ENCODE measurements at regions not wholly inside any gene's neighbourhood (a gene's known extent, or its start where the extent isn't known, plus 50 kb on each side); places are given as distances from the start of the nearest gene placed in this dataset.

DNA sequence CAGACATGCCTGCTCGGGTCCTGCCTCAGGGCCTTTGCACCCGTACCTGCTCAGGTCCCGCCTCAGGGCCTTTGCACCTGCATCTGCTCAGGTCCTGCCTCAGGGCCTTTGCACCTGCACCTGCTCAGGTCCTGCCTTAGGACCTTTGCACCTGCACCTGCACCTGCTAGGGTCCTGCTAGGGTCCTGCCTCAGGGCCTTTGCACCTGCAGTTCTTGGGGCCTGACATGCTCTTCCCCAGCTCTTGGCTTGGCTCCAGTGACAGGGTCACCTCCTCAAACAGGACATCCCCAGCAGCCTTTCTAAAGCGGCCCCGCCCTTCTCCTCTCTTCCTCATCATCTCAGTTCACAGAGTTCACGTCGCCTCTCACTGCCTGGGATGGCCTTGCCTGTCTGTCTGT, 54.9 kb upstream of the NCOR2 start:
- TF ChIP-seq, protein P1, sequence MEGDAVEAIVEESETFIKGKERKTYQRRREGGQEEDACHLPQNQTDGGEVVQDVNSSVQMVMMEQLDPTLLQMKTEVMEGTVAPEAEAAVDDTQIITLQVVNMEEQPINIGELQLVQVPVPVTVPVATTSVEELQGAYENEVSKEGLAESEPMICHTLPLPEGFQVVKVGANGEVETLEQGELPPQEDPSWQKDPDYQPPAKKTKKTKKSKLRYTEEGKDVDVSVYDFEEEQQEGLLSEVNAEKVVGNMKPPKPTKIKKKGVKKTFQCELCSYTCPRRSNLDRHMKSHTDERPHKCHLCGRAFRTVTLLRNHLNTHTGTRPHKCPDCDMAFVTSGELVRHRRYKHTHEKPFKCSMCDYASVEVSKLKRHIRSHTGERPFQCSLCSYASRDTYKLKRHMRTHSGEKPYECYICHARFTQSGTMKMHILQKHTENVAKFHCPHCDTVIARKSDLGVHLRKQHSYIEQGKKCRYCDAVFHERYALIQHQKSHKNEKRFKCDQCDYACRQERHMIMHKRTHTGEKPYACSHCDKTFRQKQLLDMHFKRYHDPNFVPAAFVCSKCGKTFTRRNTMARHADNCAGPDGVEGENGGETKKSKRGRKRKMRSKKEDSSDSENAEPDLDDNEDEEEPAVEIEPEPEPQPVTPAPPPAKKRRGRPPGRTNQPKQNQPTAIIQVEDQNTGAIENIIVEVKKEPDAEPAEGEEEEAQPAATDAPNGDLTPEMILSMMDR (IDR thresholded peaks at IDR 0.05; ENCODE audit: insufficient read depth, low read length), result no peak
- no peak for TF ChIP-seq POLR2AphosphoS5 (IDR thresholded peaks at IDR 0.05; ENCODE audit: low read depth)
